K562 (cell line): ENCODE measurements at regions not wholly inside any gene's neighbourhood (a gene's known extent, or its start where the extent isn't known, plus 50 kb on each side); places are given as distances from the start of the nearest gene placed in this dataset.
A peak's percentile ranks its signal among the peaks of the same experiment; 100 is the strongest.
"Not testable (repeated sequence)": the region's sequence is repeated elsewhere in the genome, so short reads cannot be mapped to it uniquely, and the experiment has no call there.

Source experiments
- ATAC-seq: fragments of 200-7000 bp; cut with Tn5 transposase; 3 replicates; pipeline ENCODE4 v1.9.1; 2020; ENCODE audit warnings: moderate library complexity
- BruUV-seq: library from RNA; stranded (reverse); fragments of 400-500 nt; replicated peaks from 2 replicates; lab custom pipeline; 2021; lab: Mats Ljungman, UMichigan
- CTCF ChIA-PET: fragments of 300-600 bp; formaldehyde crosslinking; extraction: SDS; loops from one replicate; lab custom pipeline; 2021; ENCODE audit warnings: low intra/inter-chr PET ratio; lab: Yijun Ruan, JAX
- POLR2A ChIA-PET: fragments of 300-600, 350-650 bp; sonication (Branson Sonifier 250); formaldehyde crosslinking; extraction: SDS; loops from one replicate; lab custom pipeline; 2021; ENCODE audit warnings: antibody characterized with exemption, inconsistent platforms; lab: Yijun Ruan, JAX
- DNase-seq, 4 experiments: peaks; one replicate each; pipeline versions ENCODE4 v3.0.0 to v3.0.0-alpha.2; 2011 to 2018; ENCODE audit warnings: low spot score in 3 of 4, mixed read lengths in 3 of 4; ENCODE audit errors: extremely low read depth in 1 of 4
- FAIRE-seq: peaks from 2 replicates; lab custom pipeline; 2011; peaks lifted over from hg19 to GRCh38; lab: Jason Lieb, UNC
- H2AFZ ChIP-seq: 2 replicates; pipeline ENCODE4 v1.6.0; 2011; ENCODE audit warnings: low read depth, low read length, control low read depth, inconsistent platforms
- H3K27ac ChIP-seq: fragments of 200-600 bp; 3 replicates; pipeline ENCODE4 v1.8.0; 2011; ENCODE audit warnings: low read depth, mild to moderate bottlenecking, control low read depth, inconsistent platforms, low read length, moderate library complexity, mixed read lengths; ENCODE audit errors: extremely low read depth
- H3K27me3 ChIP-seq, 2 experiments: fragments of 300-600 bp in 1 of 2; 2 replicates in 1 of 2; 3 replicates in 1 of 2; pipeline versions ENCODE4 v1.6.0 to v1.8.0; 2011; ENCODE audit warnings: inconsistent platforms in 2 of 2, low read length in 2 of 2, mild to moderate bottlenecking in 1 of 2, mixed read lengths in 1 of 2, moderate library complexity in 1 of 2; ENCODE audit not compliant: control insufficient read depth in 2 of 2, insufficient read depth in 2 of 2
- H3K36me3 ChIP-seq: fragments of 300-600 bp; 3 replicates; pipeline ENCODE4 v1.8.0; 2011; ENCODE audit warnings: mild to moderate bottlenecking, low read length, inconsistent platforms; ENCODE audit not compliant: control insufficient read depth, insufficient read depth
- H3K4me1 ChIP-seq, 2 experiments: fragments of 200-600 bp in 1 of 2; replicated peaks in 1 of 2; 2 replicates in 1 of 2; 3 replicates in 1 of 2; pipeline versions ENCODE4 v1.5.1 to v1.8.0; 2011; ENCODE audit warnings: inconsistent platforms in 2 of 2, low read length in 2 of 2, mild to moderate bottlenecking in 1 of 2, mixed read lengths in 1 of 2, moderate library complexity in 1 of 2; ENCODE audit not compliant: control insufficient read depth in 2 of 2, insufficient read depth in 2 of 2
- H3K4me2 ChIP-seq: 2 replicates; pipeline ENCODE4 v1.6.1; 2011; ENCODE audit warnings: low read length, control low read depth, inconsistent platforms, mixed read lengths; ENCODE audit not compliant: insufficient read depth
- H3K4me3 ChIP-seq: fragments of 200-600 bp; sonication (generic), shearing (Covaris generic); 2 replicates; pipeline ENCODE4 v1.5.1; 2016; ENCODE audit warnings: control low read depth, inconsistent platforms
- H3K79me2 ChIP-seq: fragments of 200-600 bp; 3 replicates; pipeline ENCODE4 v1.8.0; 2011; ENCODE audit warnings: low read length, inconsistent platforms; ENCODE audit not compliant: control insufficient read depth, insufficient read depth
- H3K9ac ChIP-seq, 2 experiments: 2 replicates each; pipeline versions ENCODE4 v1.6.0 to v1.6.1; 2011; ENCODE audit warnings: low read depth in 2 of 2, low read length in 2 of 2, control low read depth in 1 of 2, inconsistent platforms in 1 of 2, mild to moderate bottlenecking in 1 of 2, mixed read lengths in 1 of 2; ENCODE audit not compliant: insufficient read depth in 1 of 2
- H3K9me1 ChIP-seq: one replicate; pipeline ENCODE4 v1.6.0; 2011; ENCODE audit warnings: inconsistent platforms, mild to moderate bottlenecking, low read length, moderate library complexity; ENCODE audit not compliant: control insufficient read depth, insufficient read depth
- H3K9me3 ChIP-seq: replicated peaks from 2 replicates; pipeline ENCODE4 v1.5.1; 2011; ENCODE audit warnings: low read depth, low read length, inconsistent platforms; ENCODE audit not compliant: control insufficient read depth, insufficient read depth
- H4K20me1 ChIP-seq: replicated peaks from 2 replicates; pipeline ENCODE4 v1.6.1; 2011; ENCODE audit warnings: low read length, inconsistent platforms, mixed read lengths; ENCODE audit not compliant: control insufficient read depth, insufficient read depth
- BCOR ChIP-seq: fragments of 450-650 bp; IDR thresholded peaks from 2 replicates; pipeline ENCODE4 v1.6.1; 2016
- NFRKB ChIP-seq: fragments of 450-650 bp; IDR thresholded peaks from 2 replicates; pipeline ENCODE4 v1.6.1; 2016; ENCODE audit warnings: low read depth
- ZNF146 ChIP-seq: IDR thresholded peaks from one replicate; pipeline ENCODE4 v1.6.1; 2018; ENCODE audit warnings: missing compliant biosample characterization; ENCODE audit not compliant: unreplicated experiment
- WGBS: fragments of 100-300 bp; shearing (Covaris generic); methylation state at CpG from one replicate; pipeline ENCODE4 v1.1.6; 2016; ENCODE audit warnings: low coverage, mixed read lengths; ENCODE audit not compliant: insufficient coverage; ENCODE audit errors: missing lambda C conversion rate; 5-methylcytosine and 5-hydroxymethylcytosine counted together
- in situ Hi-C: fragments of 300-500 bp; cut with MboI; formaldehyde crosslinking; loops from 4 replicates; pipeline ENCODE4 v1.15.0; 2018; ENCODE audit warnings: inconsistent platforms, mixed read lengths
- intact Hi-C: fragments of 100-400 bp; cut with micrococcal nuclease; formaldehyde crosslinking; loops from 2 replicates; pipeline ENCODE4 v1.14.2; 2022

- BruUV-seq, in situ Hi-C loops, H3K9me1 ChIP-seq, H3K9me3 ChIP-seq, H3K4me2 ChIP-seq, H2AFZ ChIP-seq, H3K36me3 ChIP-seq, H3K4me3 ChIP-seq, POLR2A ChIA-PET, H3K9ac ChIP-seq, intact Hi-C loops, ATAC-seq, H3K27me3 ChIP-seq, H3K4me1 ChIP-seq, FAIRE-seq, H3K27ac ChIP-seq, CTCF ChIA-PET, H4K20me1 ChIP-seq, H3K79me2 ChIP-seq, DNase-seq: not testable (repeated sequence)
- WGBS: 0% methylated on average over 3 of the region's 3 CpGs
- peak; percentile 39; the same call in 1 of the 2 replicates for TF ChIP-seq BCOR
- peak; percentile 75 for TF ChIP-seq ZNF146 (CRISPR knock-in tag)
Observed at GRCh38 chr10:44252631-44253030, 132.3 kb downstream of the CXCL12 start.

GRCh38 chr10:44249933-44250332 lies 135.0 kb downstream of the CXCL12 start:
- WGBS: 35% methylated on average over 7 of the region's 7 CpGs
- intact Hi-C loops: not testable (repeated sequence)
- POLR2A ChIA-PET: interaction anchor here (0.7 to 2.9 kb wide), 3 partner anchors 8 to 70 kb away, joined by 4 to 13 read pairs (median 7); no protein-coding TSS in a partner anchor

More at GRCh38 chr10:44249933-44250332, 135.0 kb downstream of the CXCL12 start:
- H3K27ac ChIP-seq: peak overlapping the region; percentile 71; the same call in 2 of the 3 replicates
- 0 out of 2 replicates have a peak, but pooled peaks have one; percentile 1 for TF ChIP-seq NFRKB
- H3K27me3 ChIP-seq, BruUV-seq, H3K4me1 ChIP-seq, H4K20me1 ChIP-seq, CTCF ChIA-PET, H3K79me2 ChIP-seq, in situ Hi-C loops, DNase-seq, H3K9me3 ChIP-seq, H3K36me3 ChIP-seq, FAIRE-seq, H3K9me1 ChIP-seq: not testable (repeated sequence)
- peak overlapping the region; percentile 69 for H3K4me2 ChIP-seq
- peak overlapping the region in 1 of 2 experiments; percentile 72; a peak in 2 of 4 replicates for H3K9ac ChIP-seq
- peak overlapping the region; percentile 96 for H2AFZ ChIP-seq
- ATAC-seq: peak; percentile 46; the same call in 2 of the 3 replicates
- peak overlapping the region; percentile 24 for H3K4me3 ChIP-seq
